ENCODE measurements at regions not wholly inside any gene's neighbourhood (a gene's known extent, or its start where the extent isn't known, plus 50 kb on each side); places are given as distances from the start of the nearest gene placed in this dataset.

GRCh38 chr14:103225062-103225461 lies 101.8 kb downstream of the TNFAIP2 start:
- no peaks in the 10 kb centered on the region for H3K4me1 ChIP-seq (ENCODE audit: insufficient read depth, low read length)
- H3K27me3 ChIP-seq (ENCODE audit: insufficient read depth, low read length): peaks cover 28% of the 10 kb centered on the region
- H3K27ac ChIP-seq (ENCODE audit: low read length): no peak overlapping the region
- no peak overlapping the region for H3K4me3 ChIP-seq (ENCODE audit: low read length)
- no peaks in the 10 kb centered on the region for H3K36me3 ChIP-seq (ENCODE audit: insufficient read depth, low read depth, low read length)
- no peak overlapping the region for H3K9ac ChIP-seq (ENCODE audit: low read depth, low read length)
- H3K9me3 ChIP-seq (ENCODE audit: insufficient read depth, low read depth, low read length): no peaks in the 10 kb centered on the region

GRCh38 chr14:103225476-103225875 lies 102.2 kb downstream of the TNFAIP2 start:
- Histone ChIP-seq H3K27ac (ENCODE audit: low read length) (no peak overlapping the region), H3K36me3 (ENCODE audit: insufficient read depth, low read depth, low read length) (no peaks in the 10 kb centered on the region), H3K4me1 (ENCODE audit: insufficient read depth, low read length) (no peaks in the 10 kb centered on the region), H3K27me3 (ENCODE audit: insufficient read depth, low read length) (peaks cover 24% of the 10 kb centered on the region), H3K9me3 (ENCODE audit: insufficient read depth, low read depth, low read length) (no peaks in the 10 kb centered on the region), H3K4me3 (ENCODE audit: low read length) (no peak overlapping the region), H3K9ac (ENCODE audit: low read depth, low read length) (no peak overlapping the region)

GRCh38 chr14:103227094-103227768 lies 104.0 kb downstream of the TNFAIP2 start:
- H3K9ac ChIP-seq (ENCODE audit: low read depth, low read length): no peak overlapping the region
- H3K4me1 ChIP-seq (ENCODE audit: insufficient read depth, low read length): no peaks in the 10 kb centered on the region
- H3K36me3 ChIP-seq (ENCODE audit: insufficient read depth, low read depth, low read length): no peaks in the 10 kb centered on the region
- H3K9me3 ChIP-seq (ENCODE audit: insufficient read depth, low read depth, low read length): no peaks in the 10 kb centered on the region
- no peak overlapping the region for H3K4me3 ChIP-seq (ENCODE audit: low read length)
- H3K27ac ChIP-seq (ENCODE audit: low read length): no peak overlapping the region
- H3K27me3 ChIP-seq (ENCODE audit: insufficient read depth, low read length): peaks cover 7% of the 10 kb centered on the region; the same call in 1 of the 2 replicates

GRCh38 chr14:103228076-103228806 lies 105.0 kb downstream of the TNFAIP2 start:
- Histone ChIP-seq H3K9me3 (ENCODE audit: insufficient read depth, low read depth, low read length) (no peaks in the 10 kb centered on the region), H3K36me3 (ENCODE audit: insufficient read depth, low read depth, low read length) (no peaks in the 10 kb centered on the region), H3K27ac (ENCODE audit: low read length) (no peak overlapping the region), H3K4me1 (ENCODE audit: insufficient read depth, low read length) (no peaks in the 10 kb centered on the region), H3K27me3 (ENCODE audit: insufficient read depth, low read length) (no peaks in the 10 kb centered on the region; the same call in 1 of the 2 replicates), H3K9ac (ENCODE audit: low read depth, low read length) (no peak overlapping the region), H3K4me3 (ENCODE audit: low read length) (no peak overlapping the region)

GRCh38 chr14:103228866-103229265 lies 105.2 kb upstream of the EIF5 start:
- Histone ChIP-seq H3K9ac (ENCODE audit: low read depth, low read length) (no peak overlapping the region), H3K9me3 (ENCODE audit: insufficient read depth, low read depth, low read length) (no peaks in the 10 kb centered on the region), H3K4me1 (ENCODE audit: insufficient read depth, low read length) (no peaks in the 10 kb centered on the region)

GRCh38 chr14:103230021-103230420 lies 104.0 kb upstream of the EIF5 start:
- H3K4me3 ChIP-seq (ENCODE audit: low read length): no peak overlapping the region
- H3K9me3 ChIP-seq (ENCODE audit: insufficient read depth, low read depth, low read length): no peaks in the 10 kb centered on the region
- no peaks in the 10 kb centered on the region for H3K27me3 ChIP-seq (ENCODE audit: insufficient read depth, low read length)
- H3K36me3 ChIP-seq (ENCODE audit: insufficient read depth, low read depth, low read length): no peaks in the 10 kb centered on the region
- no peaks in the 10 kb centered on the region for H3K4me1 ChIP-seq (ENCODE audit: insufficient read depth, low read length)
- H3K27ac ChIP-seq (ENCODE audit: low read length): no peak overlapping the region
- H3K9ac ChIP-seq (ENCODE audit: low read depth, low read length): no peak overlapping the region

More at GRCh38 chr14:103228866-103229265, 105.2 kb upstream of the EIF5 start:
- H3K27me3 ChIP-seq (ENCODE audit: insufficient read depth, low read length): no peaks in the 10 kb centered on the region; the same call in 1 of the 2 replicates
- H3K27ac ChIP-seq (ENCODE audit: low read length): no peak overlapping the region
- no peak overlapping the region for H3K4me3 ChIP-seq (ENCODE audit: low read length)
- H3K36me3 ChIP-seq (ENCODE audit: insufficient read depth, low read depth, low read length): no peaks in the 10 kb centered on the region

- Histone ChIP-seq H3K9me3 (ENCODE audit: insufficient read depth, low read depth, low read length) (no peaks in the 10 kb centered on the region), H3K27ac (ENCODE audit: low read length) (no peak overlapping the region), H3K4me1 (ENCODE audit: insufficient read depth, low read length) (no peaks in the 10 kb centered on the region), H3K27me3 (ENCODE audit: insufficient read depth, low read length) (no peaks in the 10 kb centered on the region), H3K9ac (ENCODE audit: low read depth, low read length) (no peak overlapping the region), H3K36me3 (ENCODE audit: insufficient read depth, low read depth, low read length) (no peaks in the 10 kb centered on the region), H3K4me3 (ENCODE audit: low read length) (no peak overlapping the region)
Observed at GRCh38 chr14:103230658-103231334, 103.2 kb upstream of the EIF5 start.

- no peaks in the 10 kb centered on the region for H3K36me3 ChIP-seq (ENCODE audit: insufficient read depth, low read depth, low read length)
- H3K4me1 ChIP-seq (ENCODE audit: insufficient read depth, low read length): no peaks in the 10 kb centered on the region
- H3K27ac ChIP-seq (ENCODE audit: low read length): no peak overlapping the region
- H3K27me3 ChIP-seq (ENCODE audit: insufficient read depth, low read length): no peaks in the 10 kb centered on the region
- H3K4me3 ChIP-seq (ENCODE audit: low read length): no peak overlapping the region
- H3K9ac ChIP-seq (ENCODE audit: low read depth, low read length): no peak overlapping the region
- H3K9me3 ChIP-seq (ENCODE audit: insufficient read depth, low read depth, low read length): no peaks in the 10 kb centered on the region
Observed at GRCh38 chr14:103231376-103232019, 102.5 kb upstream of the EIF5 start.

- Histone ChIP-seq H3K4me1 (ENCODE audit: insufficient read depth, low read length) (no peaks in the 10 kb centered on the region), H3K27me3 (ENCODE audit: insufficient read depth, low read length) (no peaks in the 10 kb centered on the region), H3K36me3 (ENCODE audit: insufficient read depth, low read depth, low read length) (no peaks in the 10 kb centered on the region), H3K4me3 (ENCODE audit: low read length) (no peak overlapping the region), H3K27ac (ENCODE audit: low read length) (no peak overlapping the region), H3K9ac (ENCODE audit: low read depth, low read length) (no peak overlapping the region), H3K9me3 (ENCODE audit: insufficient read depth, low read depth, low read length) (no peaks in the 10 kb centered on the region)
Observed at GRCh38 chr14:103232031-103232808, 101.8 kb upstream of the EIF5 start.

- H3K4me1 ChIP-seq (ENCODE audit: insufficient read depth, low read length): no peaks in the 10 kb centered on the region
- no peaks in the 10 kb centered on the region for H3K36me3 ChIP-seq (ENCODE audit: insufficient read depth, low read depth, low read length)
- no peaks in the 10 kb centered on the region for H3K27me3 ChIP-seq (ENCODE audit: insufficient read depth, low read length)
Observed at GRCh38 chr14:103232831-103233319, 101.2 kb upstream of the EIF5 start.

GRCh38 chr14:103233328-103233727 lies 100.7 kb upstream of the EIF5 start:
- Histone ChIP-seq H3K36me3 (ENCODE audit: insufficient read depth, low read depth, low read length) (no peaks in the 10 kb centered on the region), H3K4me3 (ENCODE audit: low read length) (no peak overlapping the region), H3K9ac (ENCODE audit: low read depth, low read length) (no peak overlapping the region), H3K27ac (ENCODE audit: low read length) (no peak overlapping the region), H3K4me1 (ENCODE audit: insufficient read depth, low read length) (no peaks in the 10 kb centered on the region), H3K9me3 (ENCODE audit: insufficient read depth, low read depth, low read length) (peaks cover 2% of the 10 kb centered on the region; the same call in 1 of the 2 replicates), H3K27me3 (ENCODE audit: insufficient read depth, low read length) (no peaks in the 10 kb centered on the region)

More at GRCh38 chr14:103232831-103233319, 101.2 kb upstream of the EIF5 start:
- Histone ChIP-seq H3K4me3 (ENCODE audit: low read length) (no peak overlapping the region), H3K27ac (ENCODE audit: low read length) (no peak overlapping the region), H3K9me3 (ENCODE audit: insufficient read depth, low read depth, low read length) (no peaks in the 10 kb centered on the region), H3K9ac (ENCODE audit: low read depth, low read length) (no peak overlapping the region)

Measured in iPS-20b (cell line).